T-helper 2 cell (primary cell): ENCODE measurements at regions not wholly inside any gene's neighbourhood (a gene's known extent, or its start where the extent isn't known, plus 50 kb on each side); places are given as distances from the start of the nearest gene placed in this dataset.

ENCODE experiments used
- DNase-seq, 5 experiments: peaks; one replicate each; pipeline versions ENCODE4 v3.0.0 to v3.0.0-alpha.2; 2012 to 2022

- no peak for DNase-seq
Measured at GRCh38 chr2:181190711-181191110, 210.3 kb downstream of the UBE2E3 start.

- DNase-seq: no peak
Measured at GRCh38 chr2:181193550-181193949, 213.1 kb downstream of the UBE2E3 start.

- DNase-seq: peak in 1 of 5 experiments; percentile 26
Measured at GRCh38 chr2:181196401-181196800, 216.0 kb downstream of the UBE2E3 start.

- DNase-seq: peak in 1 of 5 experiments; percentile 59
Measured at GRCh38 chr2:181197140-181197760, 216.8 kb downstream of the UBE2E3 start.

- DNase-seq: peak in 1 of 5 experiments; percentile 31
Measured at GRCh38 chr2:181198183-181198864, 217.9 kb downstream of the UBE2E3 start.

GRCh38 chr2:181203412-181203811 lies 223.0 kb downstream of the UBE2E3 start:
- no peak for DNase-seq

GRCh38 chr2:181203916-181204315 lies 223.5 kb downstream of the UBE2E3 start:
- DNase-seq: no peak

- no peak for DNase-seq
Measured at GRCh38 chr2:181218401-181218821, 238.0 kb downstream of the UBE2E3 start.

GRCh38 chr2:181223234-181223633 lies 234.0 kb upstream of the ITGA4 start:
- DNase-seq: peak in 1 of 5 experiments; percentile 36

GRCh38 chr2:181224866-181225265 lies 232.3 kb upstream of the ITGA4 start:
- peak in 2 of 5 experiments; percentile 7 to 50 for DNase-seq

GRCh38 chr2:181228661-181229060 lies 228.5 kb upstream of the ITGA4 start:
- no peak for DNase-seq

GRCh38 chr2:181231151-181231550 lies 226.0 kb upstream of the ITGA4 start:
- DNase-seq: no peak

GRCh38 chr2:181231886-181232621 lies 225.1 kb upstream of the ITGA4 start:
- no peak for DNase-seq

- no peak for DNase-seq
Measured at GRCh38 chr2:181234487-181234891, 222.7 kb upstream of the ITGA4 start.

- DNase-seq: no peak
Measured at GRCh38 chr2:181235011-181235410, 222.2 kb upstream of the ITGA4 start.

GRCh38 chr2:181235683-181236459 lies 221.3 kb upstream of the ITGA4 start:
- DNase-seq: peak in 1 of 5 experiments; percentile 24

GRCh38 chr2:181239201-181239799 lies 217.9 kb upstream of the ITGA4 start:
- peak in 1 of 5 experiments; percentile 30 for DNase-seq

- DNase-seq: no peak
Measured at GRCh38 chr2:181240844-181241243, 216.3 kb upstream of the ITGA4 start.

GRCh38 chr2:181241366-181241765 lies 215.8 kb upstream of the ITGA4 start:
- DNase-seq: no peak

GRCh38 chr2:181241797-181242196 lies 215.4 kb upstream of the ITGA4 start:
- peak in 1 of 5 experiments; percentile 60 for DNase-seq

GRCh38 chr2:181242262-181242661 lies 214.9 kb upstream of the ITGA4 start:
- DNase-seq: no peak

- no peak for DNase-seq
Measured at GRCh38 chr2:181243319-181243718, 213.9 kb upstream of the ITGA4 start.
